MM.1S (cell line): ENCODE measurements at regions not wholly inside any gene's neighbourhood (a gene's known extent, or its start where the extent isn't known, plus 50 kb on each side); places are given as distances from the start of the nearest gene placed in this dataset.

ENCODE experiments used
- CTCF ChIP-seq: fragments of 300-600 bp; sonication (generic); IDR thresholded peaks from 2 replicates; pipeline ENCODE4 v1.5.1; 2016; ENCODE audit warnings: antibody characterized with exemption, low read length, mixed read lengths
- EZH2 ChIP-seq: fragments of 300-600 bp; sonication (generic); optimal IDR thresholded peaks from 2 replicates; pipeline ENCODE3; 2017; ENCODE audit warnings: low read depth, mild to moderate bottlenecking, antibody characterized with exemption, low read length, mixed read lengths

- TF ChIP-seq CTCF, result no peak
- no peak for TF ChIP-seq EZH2
Observed at GRCh38 chr16:5572056-5572455, 474.5 kb upstream of the EEF2KMT start.
